HepG2 (cell line): ENCODE measurements at regions not wholly inside any gene's neighbourhood (a gene's known extent, or its start where the extent isn't known, plus 50 kb on each side); places are given as distances from the start of the nearest gene placed in this dataset.

Source experiments
- ARID5B ChIP-seq: IDR thresholded peaks from 2 replicates; pipeline ENCODE4 v1.4.0; 2020; ENCODE audit warnings: mild to moderate bottlenecking, missing genetic modification reagents
- ATAD3A ChIP-seq: sonication (generic); formaldehyde crosslinking; IDR thresholded peaks from 2 replicates; pipeline ENCODE4 v1.4.0; 2020; ENCODE audit warnings: missing genetic modification reagents
- BHLHE40 ChIP-seq: IDR thresholded peaks from 2 replicates; pipeline ENCODE4 v1.6.1; 2011; ENCODE audit warnings: low read length, improper control_type of control experiment
- CEBPG ChIP-seq: IDR thresholded peaks from 2 replicates; pipeline ENCODE4 v1.6.1; 2016
- ELF1 ChIP-seq: sonication (generic); formaldehyde crosslinking; IDR thresholded peaks from 2 replicates; pipeline ENCODE4 v1.4.0; 2020; ENCODE audit warnings: missing genetic modification reagents
- ELF3 ChIP-seq: IDR thresholded peaks from 2 replicates; pipeline ENCODE4 v1.6.1; 2016; ENCODE audit warnings: missing genetic modification reagents, missing compliant biosample characterization
- ESRRA ChIP-seq: sonication (generic); formaldehyde crosslinking; IDR thresholded peaks from 2 replicates; pipeline ENCODE4 v1.5.1; 2020; ENCODE audit warnings: mild to moderate bottlenecking, low read depth, missing genetic modification reagents
- IRX3 ChIP-seq: sonication (generic); formaldehyde crosslinking; IDR thresholded peaks from 2 replicates; pipeline ENCODE4 v1.8.1; 2023; ENCODE audit warnings: mild to moderate bottlenecking, low read depth, missing genetic modification reagents, borderline replicate concordance
- MAZ ChIP-seq, 2 experiments: sonication (generic) in 1 of 2; formaldehyde crosslinking in 1 of 2; IDR thresholded peaks; 2 replicates each; pipeline versions ENCODE4 v1.5.0 to v1.6.1; 2012 to 2020; ENCODE audit warnings: low read depth in 2 of 2, mild to moderate bottlenecking in 2 of 2, borderline replicate concordance in 1 of 2, improper control_type of control experiment in 1 of 2, low read length in 1 of 2, missing genetic modification reagents in 1 of 2, moderate library complexity in 1 of 2
- SKI ChIP-seq: fragments of 450-650 bp; IDR thresholded peaks from one replicate; pipeline ENCODE4 v1.6.1; 2018; ENCODE audit warnings: mild to moderate bottlenecking; ENCODE audit not compliant: partially characterized antibody
- SOX13 ChIP-seq, 3 experiments: fragments of 450-650 bp in 1 of 3; sonication (generic) in 1 of 3; formaldehyde crosslinking in 1 of 3; IDR thresholded peaks in 2 of 3; conservative IDR thresholded peaks in 1 of 3; 2 replicates each; pipeline versions ENCODE4 v1.5.0 to v1.6.1; 2016 to 2020; ENCODE audit warnings: antibody characterized with exemption in 1 of 3, mild to moderate bottlenecking in 1 of 3, missing compliant biosample characterization in 1 of 3, missing genetic modification reagents in 1 of 3, moderate library complexity in 1 of 3
- TEAD3 ChIP-seq: optimal IDR thresholded peaks from 2 replicates; pipeline ENCODE3; 2016; ENCODE audit warnings: borderline replicate concordance
- THRA ChIP-seq: sonication (generic); formaldehyde crosslinking; IDR thresholded peaks from 2 replicates; pipeline ENCODE4 v1.4.0; 2020; ENCODE audit warnings: missing genetic modification reagents, borderline replicate concordance
- TSC22D2 ChIP-seq: sonication (generic); formaldehyde crosslinking; IDR thresholded peaks from 2 replicates; pipeline ENCODE4 v1.5.1; 2020; ENCODE audit warnings: missing genetic modification reagents, mild to moderate bottlenecking, borderline replicate concordance
- XRCC5 ChIP-seq: fragments of 200-400 bp; formaldehyde crosslinking; optimal IDR thresholded peaks from 2 replicates; pipeline ENCODE3; 2017; ENCODE audit warnings: mild to moderate bottlenecking, low read length
- ZNF335 ChIP-seq: sonication (generic); formaldehyde crosslinking; IDR thresholded peaks from 2 replicates; pipeline ENCODE4 v1.4.0; 2020; ENCODE audit warnings: missing genetic modification reagents
- ZNF577 ChIP-seq: sonication (generic); formaldehyde crosslinking; IDR thresholded peaks from 2 replicates; pipeline ENCODE4 v1.4.0; 2020; ENCODE audit warnings: mild to moderate bottlenecking, low read depth, missing genetic modification reagents, borderline replicate concordance
- ZNF703 ChIP-seq: sonication (generic); formaldehyde crosslinking; IDR thresholded peaks from 2 replicates; pipeline ENCODE4 v1.5.1; 2020; ENCODE audit warnings: missing genetic modification reagents, mild to moderate bottlenecking, moderate library complexity, borderline replicate concordance
- ZSCAN9 ChIP-seq: IDR thresholded peaks from 2 replicates; pipeline ENCODE4 v1.6.1; 2016; ENCODE audit warnings: borderline replicate concordance
- TF ChIP-seq, protein P1 (sequence below): IDR thresholded peaks from 2 replicates; pipeline ENCODE4 v1.6.1; 2016; ENCODE audit warnings: mild to moderate bottlenecking, missing biosample characterization, missing genetic modification reagents
- TF ChIP-seq, protein P2 (sequence below): IDR thresholded peaks from 2 replicates; pipeline ENCODE4 v1.6.1; 2016; ENCODE audit warnings: low read depth, borderline replicate concordance
- TF ChIP-seq, protein P3 (sequence below): fragments of 450-650 bp; IDR thresholded peaks from 2 replicates; pipeline ENCODE4 v1.6.1; 2016

- TF ChIP-seq, protein P1, sequence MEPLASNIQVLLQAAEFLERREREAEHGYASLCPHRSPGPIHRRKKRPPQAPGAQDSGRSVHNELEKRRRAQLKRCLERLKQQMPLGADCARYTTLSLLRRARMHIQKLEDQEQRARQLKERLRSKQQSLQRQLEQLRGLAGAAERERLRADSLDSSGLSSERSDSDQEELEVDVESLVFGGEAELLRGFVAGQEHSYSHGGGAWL = no peak
- no peak for TF ChIP-seq MAZ (IDR thresholded peaks at IDR 0.05; ENCODE audit: borderline replicate concordance, low read depth, low read length)
- TF ChIP-seq MAZ (CRISPR knock-in tag; IDR thresholded peaks at IDR 0.05; ENCODE audit: low read depth) = no peak
- no peak for TF ChIP-seq BHLHE40
- TF ChIP-seq ZSCAN9 (CRISPR knock-in tag) = peak; percentile 75; the same call in 1 of the 2 replicates
- TF ChIP-seq ELF3 (CRISPR knock-in tag) = peak; percentile 54
- TF ChIP-seq ZNF335 = 0 out of 2 replicates have a peak, but pooled peaks have one; percentile 47
- TF ChIP-seq ELF1 (CRISPR knock-in tag) = 0 out of 2 replicates have a peak, but pooled peaks have one; percentile 18
- no peak for TF ChIP-seq XRCC5
- no peak for TF ChIP-seq CEBPG (CRISPR knock-in tag)
- no peak for TF ChIP-seq ZNF577 (CRISPR knock-in tag)
- TF ChIP-seq, protein P2, sequence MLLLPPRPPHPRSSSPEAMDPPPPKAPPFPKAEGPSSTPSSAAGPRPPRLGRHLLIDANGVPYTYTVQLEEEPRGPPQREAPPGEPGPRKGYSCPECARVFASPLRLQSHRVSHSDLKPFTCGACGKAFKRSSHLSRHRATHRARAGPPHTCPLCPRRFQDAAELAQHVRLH = peak; percentile 58; the same call in 1 of the 2 replicates
- no peak for TF ChIP-seq ESRRA (CRISPR knock-in tag)
- TF ChIP-seq IRX3 = no peak
- peak; percentile 55; the same call in 1 of the 2 replicates for TF ChIP-seq THRA
- no peak for TF ChIP-seq SOX13 (IDR thresholded peaks at IDR 0.05)
- TF ChIP-seq SOX13 (CRISPR knock-in tag; conservative IDR thresholded peaks at IDR 0.05 in 1 of 2, IDR thresholded peaks at IDR 0.05 in 1 of 2) = peak in 1 of 2 experiments; percentile 14; a peak in 1 of 4 replicates
- no peak for TF ChIP-seq SKI
- TF ChIP-seq, protein P3, sequence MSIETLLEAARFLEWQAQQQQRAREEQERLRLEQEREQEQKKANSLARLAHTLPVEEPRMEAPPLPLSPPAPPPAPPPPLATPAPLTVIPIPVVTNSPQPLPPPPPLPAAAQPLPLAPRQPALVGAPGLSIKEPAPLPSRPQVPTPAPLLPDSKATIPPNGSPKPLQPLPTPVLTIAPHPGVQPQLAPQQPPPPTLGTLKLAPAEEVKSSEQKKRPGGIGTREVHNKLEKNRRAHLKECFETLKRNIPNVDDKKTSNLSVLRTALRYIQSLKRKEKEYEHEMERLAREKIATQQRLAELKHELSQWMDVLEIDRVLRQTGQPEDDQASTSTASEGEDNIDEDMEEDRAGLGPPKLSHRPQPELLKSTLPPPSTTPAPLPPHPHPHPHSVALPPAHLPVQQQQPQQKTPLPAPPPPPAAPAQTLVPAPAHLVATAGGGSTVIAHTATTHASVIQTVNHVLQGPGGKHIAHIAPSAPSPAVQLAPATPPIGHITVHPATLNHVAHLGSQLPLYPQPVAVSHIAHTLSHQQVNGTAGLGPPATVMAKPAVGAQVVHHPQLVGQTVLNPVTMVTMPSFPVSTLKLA = no peak
- TF ChIP-seq ZNF703 = no peak
- no peak for TF ChIP-seq ATAD3A (CRISPR knock-in tag)
- 0 out of 2 replicates have a peak, but pooled peaks have one; percentile 35 for TF ChIP-seq TSC22D2 (CRISPR knock-in tag)
- peak; percentile 32; the same call in 1 of the 2 replicates for TF ChIP-seq ARID5B (CRISPR knock-in tag)
- TF ChIP-seq TEAD3 (CRISPR knock-in tag) = peak; percentile 84
These were observed 66.7 kb upstream of the HAAO start (continued) for GRCh38 chr2:42859006-42859552.
